GM12878 (cell line): ENCODE measurements at regions not wholly inside any gene's neighbourhood (a gene's known extent, or its start where the extent isn't known, plus 50 kb on each side); places are given as distances from the start of the nearest gene placed in this dataset.

Experiments used
- ATAC-seq: fragments of 200-7000 bp; cut with Tn5 transposase; 3 replicates; pipeline ENCODE4 v1.9.1; 2020; ENCODE audit warnings: mild to moderate bottlenecking, moderate library complexity
- BruUV-seq: library from RNA; stranded (reverse); fragments of 400-500 nt; replicated peaks from 2 replicates; lab custom pipeline; 2021; lab: Mats Ljungman, UMichigan
- CTCF ChIA-PET: fragments of 300-600 bp; sonication (Branson Sonifier 250); formaldehyde crosslinking; extraction: SDS; loops from one replicate; lab custom pipeline; 2021; ENCODE audit warnings: inconsistent platforms; lab: Yijun Ruan, JAX
- POLR2A ChIA-PET: fragments of 350-600 bp; formaldehyde crosslinking; extraction: SDS; loops from one replicate; lab custom pipeline; 2021; ENCODE audit warnings: inconsistent platforms; lab: Charles Lee
- RAD21 ChIA-PET: fragments of 300-600 bp; sonication (Branson Sonifier 250); formaldehyde crosslinking; loops from one replicate; lab custom pipeline; 2023; ENCODE audit warnings: antibody characterized with exemption; ENCODE audit not compliant: unreplicated experiment; lab: Charles Lee
- SMC1A ChIA-PET: fragments of 300-600 bp; sonication (Branson Sonifier 250); formaldehyde crosslinking; loops from one replicate; lab custom pipeline; 2023; ENCODE audit not compliant: unreplicated experiment, uncharacterized antibody; lab: Charles Lee
- DNase-seq: peaks from one replicate; pipeline ENCODE4 v3.0.0-alpha.2; 2011; ENCODE audit warnings: low read depth, low spot score
- FAIRE-seq: peaks from 3 replicates; lab custom pipeline; 2011; peaks lifted over from hg19 to GRCh38; lab: Jason Lieb, UNC
- H2AFZ ChIP-seq: 2 replicates; pipeline ENCODE4 v1.6.0; 2011; ENCODE audit warnings: low read depth, low read length, control low read depth; ENCODE audit not compliant: control insufficient read depth
- H3K27ac ChIP-seq: 2 replicates; pipeline ENCODE4 v1.5.1; 2011; ENCODE audit warnings: control low read depth; ENCODE audit not compliant: control insufficient read depth, insufficient read depth
- H3K27me3 ChIP-seq, 2 experiments: replicated peaks in 1 of 2; 2 replicates each; pipeline versions ENCODE4 v1.6.0 to v1.6.1; 2011; ENCODE audit warnings: low read length in 1 of 2; ENCODE audit not compliant: control insufficient read depth in 2 of 2, insufficient read depth in 2 of 2
- H3K36me3 ChIP-seq, 2 experiments: 2 replicates each; pipeline ENCODE4 v1.5.1; 2011; ENCODE audit warnings: low read length in 1 of 2; ENCODE audit not compliant: control insufficient read depth in 2 of 2, insufficient read depth in 2 of 2
- H3K4me1 ChIP-seq: 2 replicates; pipeline ENCODE4 v1.6.1; 2011; ENCODE audit warnings: mild to moderate bottlenecking, low read length, moderate library complexity, mixed read lengths; ENCODE audit not compliant: control insufficient read depth, insufficient read depth
- H3K4me2 ChIP-seq: 2 replicates; pipeline ENCODE4 v1.6.0; 2011; ENCODE audit warnings: control low read depth; ENCODE audit not compliant: control insufficient read depth, insufficient read depth
- H3K4me3 ChIP-seq: fragments of 200-600 bp; sonication (generic); 2 replicates; pipeline ENCODE4 v1.5.1; 2016
- H3K79me2 ChIP-seq: 2 replicates; pipeline ENCODE4 v1.6.0; 2011; ENCODE audit warnings: low read length; ENCODE audit not compliant: control insufficient read depth, insufficient read depth
- H3K9ac ChIP-seq: 2 replicates; pipeline ENCODE4 v1.8.0; 2011; ENCODE audit warnings: low read length, control low read depth, mixed read lengths; ENCODE audit not compliant: control insufficient read depth, insufficient read depth
- H3K9me3 ChIP-seq: replicated peaks from 3 replicates; pipeline ENCODE4 v1.5.1; 2011; ENCODE audit warnings: mild to moderate bottlenecking, low read length; ENCODE audit not compliant: control insufficient read depth, insufficient read depth
- H4K20me1 ChIP-seq: 2 replicates; pipeline ENCODE4 v1.6.0; 2011; ENCODE audit not compliant: control insufficient read depth, insufficient read depth
- ATF7 ChIP-seq: fragments of 450-650 bp; IDR thresholded peaks from 2 replicates; pipeline ENCODE4 v1.6.1; 2016; ENCODE audit warnings: low read depth, mild to moderate bottlenecking
- BMI1 ChIP-seq: fragments of 450-650 bp; IDR thresholded peaks from 2 replicates; pipeline ENCODE4 v1.6.1; 2016; ENCODE audit warnings: mild to moderate bottlenecking, moderate library complexity, borderline replicate concordance
- CBX5 ChIP-seq: sonication (generic); IDR thresholded peaks from 2 replicates; pipeline ENCODE4 v1.6.1; 2016; ENCODE audit warnings: low read depth, moderate library complexity, mild to moderate bottlenecking, inconsistent platforms
- CEBPZ ChIP-seq: fragments of 150-350 bp; IDR thresholded peaks from 2 replicates; pipeline ENCODE4 v1.6.1; 2016; ENCODE audit warnings: low read depth, low read length
- E2F4 ChIP-seq: IDR thresholded peaks from 2 replicates; pipeline ENCODE4 v1.6.1; 2012; ENCODE audit warnings: low read depth, low read length, improper control_type of control experiment
- ESRRA ChIP-seq: IDR thresholded peaks from 2 replicates; pipeline ENCODE4 v1.6.1; 2012; ENCODE audit warnings: mild to moderate bottlenecking, low read length, improper control_type of control experiment
- EZH2 ChIP-seq: IDR thresholded peaks from 2 replicates; pipeline ENCODE4 v1.6.1; 2012; ENCODE audit warnings: low read depth, mild to moderate bottlenecking, control low read depth, inconsistent platforms, low read length, borderline replicate concordance; ENCODE audit not compliant: control insufficient read depth
- FOXM1 ChIP-seq: IDR thresholded peaks from 2 replicates; pipeline ENCODE4 v1.6.1; 2012; ENCODE audit warnings: low read depth, mild to moderate bottlenecking, inconsistent platforms, low read length, moderate library complexity
- HDAC2 ChIP-seq: fragments of 200-600 bp; sonication (generic); IDR thresholded peaks from 2 replicates; pipeline ENCODE4 v1.6.1; 2017
- MAX ChIP-seq: IDR thresholded peaks from 2 replicates; pipeline ENCODE4 v1.6.1; 2012; ENCODE audit warnings: low read depth, low read length, improper control_type of control experiment
- MEF2B ChIP-seq: fragments of 450-650 bp; IDR thresholded peaks from 2 replicates; pipeline ENCODE4 v1.6.1; 2018; ENCODE audit warnings: mild to moderate bottlenecking, moderate library complexity; ENCODE audit not compliant: partially characterized antibody, poor library complexity, severe bottlenecking
- MXI1 ChIP-seq: fragments of 150-350 bp; IDR thresholded peaks from 2 replicates; pipeline ENCODE4 v1.6.1; 2011; ENCODE audit warnings: low read depth, mild to moderate bottlenecking, inconsistent platforms, low read length, improper control_type of control experiment
- RB1 ChIP-seq: fragments of 450-650 bp; formaldehyde crosslinking; IDR thresholded peaks from 2 replicates; pipeline ENCODE4 v1.6.1; 2017; ENCODE audit warnings: mild to moderate bottlenecking, borderline replicate concordance
- TCF7 ChIP-seq: IDR thresholded peaks from 2 replicates; pipeline ENCODE4 v1.6.1; 2014; ENCODE audit warnings: antibody characterized with exemption, borderline replicate concordance
- ZBTB4 ChIP-seq: fragments of 450-650 bp; formaldehyde crosslinking; IDR thresholded peaks from 2 replicates; pipeline ENCODE4 v1.4.0; 2022; ENCODE audit warnings: mild to moderate bottlenecking, moderate library complexity
- in situ Hi-C: fragments of 300-500 bp; cut with MboI; formaldehyde crosslinking; loops from 9 replicates; pipeline ENCODE4 v1.14.3; 2018; ENCODE audit warnings: mixed read lengths
- intact Hi-C: fragments of 100-400 bp; cut with micrococcal nuclease; formaldehyde crosslinking; loops from one replicate; pipeline ENCODE4 v1.14.2; 2022; ENCODE audit not compliant: unreplicated experiment

- ATAC-seq: no peak
- ChIA-PET RAD21 (no interaction called here), POLR2A (no interaction called here), CTCF (interaction anchor here (1.0 kb wide), 1 partner anchor 16 kb away, joined by 3 read pairs; no protein-coding TSS in a partner anchor), SMC1A (no interaction called here)
- H3K9me3 ChIP-seq: no peaks in the 10 kb centered on the region; the same call in 2 of the 3 replicates
- no TSS peak for BruUV-seq
- no peaks in the 10 kb centered on the region for H3K4me1 ChIP-seq
- H3K27ac ChIP-seq: no peak overlapping the region
- H3K36me3 ChIP-seq: no peaks in the 10 kb centered on the region
- H3K4me3 ChIP-seq: no peak overlapping the region
- H4K20me1 ChIP-seq: no peaks in the 10 kb centered on the region
- no peak overlapping the region for H3K9ac ChIP-seq
- intact Hi-C loops: no loop called here
- H2AFZ ChIP-seq: no peak overlapping the region
- no peak overlapping the region for H3K4me2 ChIP-seq
- no peaks in the 10 kb centered on the region for H3K79me2 ChIP-seq
- FAIRE-seq: no peak
- no peaks in the 10 kb centered on the region for H3K27me3 ChIP-seq
- in situ Hi-C loops: no loop called here
- DNase-seq: no peak
- TF ChIP-seq E2F4: no peak
- no peak for TF ChIP-seq ZBTB4 (CRISPR knock-in tag)
- no peak for TF ChIP-seq RB1
- TF ChIP-seq CBX5: no peak
- no peak for TF ChIP-seq EZH2
- no peak for TF ChIP-seq HDAC2
- TF ChIP-seq ATF7: no peak
- no peak for TF ChIP-seq MEF2B
- TF ChIP-seq FOXM1: no peak
- TF ChIP-seq MAX: no peak
- no peak for TF ChIP-seq CEBPZ
- TF ChIP-seq MXI1: no peak
- no peak for TF ChIP-seq ESRRA
- TF ChIP-seq BMI1: no peak
- TF ChIP-seq TCF7: no peak
Measured at GRCh38 chr10:53256623-53257022, 484.0 kb upstream of the MBL2 start.
